ENCODE measurements at regions not wholly inside any gene's neighbourhood (a gene's known extent, or its start where the extent isn't known, plus 50 kb on each side); places are given as distances from the start of the nearest gene placed in this dataset.

DNA sequence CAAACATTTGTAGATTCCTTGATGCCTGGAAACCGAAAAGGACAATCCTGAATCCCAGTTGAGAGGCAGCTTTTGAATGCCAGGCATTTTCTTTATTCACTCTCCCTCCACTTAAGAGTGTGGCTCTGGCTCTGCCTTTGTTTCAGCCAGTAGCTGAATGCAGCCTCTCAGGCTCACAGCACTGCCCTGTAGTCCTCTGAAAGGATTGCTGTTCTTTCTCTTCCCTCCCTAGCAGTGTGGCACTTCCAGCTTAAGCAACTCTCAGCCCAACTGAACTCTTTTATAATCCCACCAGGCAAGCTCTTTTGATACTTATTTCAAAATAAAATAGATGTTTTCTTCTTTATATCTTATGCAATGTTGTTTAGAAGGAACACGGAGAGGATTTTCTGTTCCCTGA, 415.6 kb downstream of the GJA1 start:
- no peak for TF ChIP-seq CTCF (IDR thresholded peaks at IDR 0.05; ENCODE audit: low read length)
- no peak for TF ChIP-seq EZH2 (IDR thresholded peaks at IDR 0.05; ENCODE audit: borderline replicate concordance, low read length)

All from OCI-LY1 (cell line).